NCI-H2196 treated with DMSO at 0.1 percent for 48 hours (cell line): ENCODE measurements at regions not wholly inside any gene's neighbourhood (a gene's known extent, or its start where the extent isn't known, plus 50 kb on each side); places are given as distances from the start of the nearest gene placed in this dataset.

Experiments used
- DNase-seq: peaks from one replicate; lab custom pipeline; 2025; ENCODE audit not compliant: unreplicated experiment; lab: John Stamatoyannopoulos, UW

GRCh38 chr1:114232691-114233090 lies 79.0 kb upstream of the SYT6 start:
- no peak for DNase-seq

GRCh38 chr1:114231301-114231700 lies 77.6 kb upstream of the SYT6 start:
- no peak for DNase-seq

- no peak for DNase-seq
Observed at GRCh38 chr1:114229368-114229767, 75.7 kb upstream of the SYT6 start.

GRCh38 chr1:114227059-114227458 lies 73.4 kb upstream of the SYT6 start:
- no peak for DNase-seq

- DNase-seq = no peak
Observed at GRCh38 chr1:114224196-114224907, 70.7 kb upstream of the SYT6 start.

GRCh38 chr1:114222920-114223319 lies 69.3 kb upstream of the SYT6 start:
- no peak for DNase-seq

- DNase-seq = no peak
Observed at GRCh38 chr1:114219172-114219868, 65.7 kb upstream of the SYT6 start.

GRCh38 chr1:114218361-114219171 lies 64.9 kb upstream of the SYT6 start:
- DNase-seq = no peak

- no peak for DNase-seq
Observed at GRCh38 chr1:114216431-114217173, 62.9 kb upstream of the SYT6 start.

GRCh38 chr1:114215436-114215835 lies 61.8 kb upstream of the SYT6 start:
- DNase-seq = no peak

GRCh38 chr1:114214016-114214415 lies 60.3 kb upstream of the SYT6 start:
- DNase-seq = no peak

GRCh38 chr1:114209971-114210370 lies 56.3 kb upstream of the SYT6 start:
- DNase-seq = no peak

GRCh38 chr1:114208714-114209113 lies 55.0 kb upstream of the SYT6 start:
- DNase-seq = no peak

- no peak for DNase-seq
Observed at GRCh38 chr1:114208106-114208505, 54.4 kb upstream of the SYT6 start.

- no peak for DNase-seq
Observed at GRCh38 chr1:114207635-114208034, 54.0 kb upstream of the SYT6 start.

GRCh38 chr1:114206392-114206791 lies 52.7 kb upstream of the SYT6 start:
- DNase-seq = no peak

- DNase-seq = no peak
Observed at GRCh38 chr1:114203595-114204128, 50.0 kb upstream of the SYT6 start.
